ENCODE measurements at regions not wholly inside any gene's neighbourhood (a gene's known extent, or its start where the extent isn't known, plus 50 kb on each side); places are given as distances from the start of the nearest gene placed in this dataset.
"Not testable (repeated sequence)": the region's sequence is repeated elsewhere in the genome, so short reads cannot be mapped to it uniquely, and the experiment has no call there.

DNA sequence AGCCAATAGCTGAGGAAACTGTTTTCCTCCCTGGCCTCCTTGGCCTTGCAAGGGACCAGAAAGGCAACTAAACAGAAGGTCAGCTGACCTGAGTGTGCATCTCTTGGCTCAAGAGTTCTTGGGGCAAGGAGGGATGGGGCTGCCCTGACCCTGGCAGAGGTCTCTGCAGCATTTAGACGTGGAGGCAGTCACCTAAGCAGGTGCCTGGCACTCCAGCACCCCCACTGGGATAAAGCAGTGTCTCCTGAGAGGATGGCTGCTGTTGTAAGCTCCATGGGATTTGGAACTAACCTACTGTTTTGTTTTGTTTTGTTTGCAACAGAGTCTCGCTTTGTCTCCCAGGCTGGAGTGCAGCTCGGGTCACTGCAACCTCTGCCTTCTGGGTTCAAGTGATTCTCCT lies 185.2 kb downstream of the TBC1D2B start:
- WGBS, result 81% methylated on average over 3 of the region's 3 CpGs
- H3K4me1 ChIP-seq (ENCODE audit: insufficient read depth, low read length), result no peaks in the 10 kb centered on the region
- no peaks in the 10 kb centered on the region for H3K9me3 ChIP-seq (ENCODE audit: insufficient read depth, low read depth, low read length)
- H3K9ac ChIP-seq (ENCODE audit: low read depth, low read length), result no peak overlapping the region
- H3K27ac ChIP-seq (ENCODE audit: low read depth, low read length), result no peak overlapping the region
- H3K27me3 ChIP-seq (ENCODE audit: insufficient read depth, low read length), result no peaks in the 10 kb centered on the region
- no peak overlapping the region for H3K4me3 ChIP-seq (ENCODE audit: low read length)
- no peaks in the 10 kb centered on the region for H3K36me3 ChIP-seq (ENCODE audit: insufficient read depth, low read length)

DNA sequence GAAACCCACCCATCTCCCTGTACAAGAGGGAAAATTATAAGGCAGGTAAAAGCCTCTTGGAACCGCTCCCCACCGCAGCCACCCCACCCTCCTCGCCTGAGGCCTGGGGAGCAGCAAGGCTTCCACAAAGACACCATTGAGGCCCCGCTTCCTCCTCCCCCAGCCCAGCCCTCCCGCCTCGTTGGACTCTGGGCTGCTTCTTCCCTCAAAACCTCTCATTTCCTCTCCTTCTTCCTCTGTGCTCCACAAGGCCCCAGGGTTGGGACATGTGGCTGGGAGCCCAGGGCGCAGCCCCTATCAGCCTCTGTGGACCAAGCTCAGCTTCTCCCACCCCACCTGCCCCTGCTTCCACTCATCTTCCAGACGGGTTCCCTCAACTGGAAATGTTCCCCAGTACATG lies 185.6 kb downstream of the TBC1D2B start:
- H3K27ac ChIP-seq (ENCODE audit: low read depth, low read length); H3K9me3 ChIP-seq (ENCODE audit: insufficient read depth, low read depth, low read length); H3K4me3 ChIP-seq (ENCODE audit: low read length); H3K36me3 ChIP-seq (ENCODE audit: insufficient read depth, low read length); H3K4me1 ChIP-seq (ENCODE audit: insufficient read depth, low read length); H3K27me3 ChIP-seq (ENCODE audit: insufficient read depth, low read length); H3K9ac ChIP-seq (ENCODE audit: low read depth, low read length): not testable (repeated sequence)
- WGBS, result 86% methylated on average over 6 of the region's 8 CpGs

- not testable (repeated sequence) for H3K4me3 ChIP-seq (ENCODE audit: low read length); H3K27me3 ChIP-seq (ENCODE audit: insufficient read depth, low read length); H3K9me3 ChIP-seq (ENCODE audit: insufficient read depth, low read depth, low read length); H3K27ac ChIP-seq (ENCODE audit: low read depth, low read length); H3K36me3 ChIP-seq (ENCODE audit: insufficient read depth, low read length); H3K9ac ChIP-seq (ENCODE audit: low read depth, low read length); H3K4me1 ChIP-seq (ENCODE audit: insufficient read depth, low read length)
- 72% methylated on average over 13 of the region's 20 CpGs for WGBS
Measured at GRCh38 chr15:77890911-77891801, 186.4 kb downstream of the TBC1D2B start.

DNA sequence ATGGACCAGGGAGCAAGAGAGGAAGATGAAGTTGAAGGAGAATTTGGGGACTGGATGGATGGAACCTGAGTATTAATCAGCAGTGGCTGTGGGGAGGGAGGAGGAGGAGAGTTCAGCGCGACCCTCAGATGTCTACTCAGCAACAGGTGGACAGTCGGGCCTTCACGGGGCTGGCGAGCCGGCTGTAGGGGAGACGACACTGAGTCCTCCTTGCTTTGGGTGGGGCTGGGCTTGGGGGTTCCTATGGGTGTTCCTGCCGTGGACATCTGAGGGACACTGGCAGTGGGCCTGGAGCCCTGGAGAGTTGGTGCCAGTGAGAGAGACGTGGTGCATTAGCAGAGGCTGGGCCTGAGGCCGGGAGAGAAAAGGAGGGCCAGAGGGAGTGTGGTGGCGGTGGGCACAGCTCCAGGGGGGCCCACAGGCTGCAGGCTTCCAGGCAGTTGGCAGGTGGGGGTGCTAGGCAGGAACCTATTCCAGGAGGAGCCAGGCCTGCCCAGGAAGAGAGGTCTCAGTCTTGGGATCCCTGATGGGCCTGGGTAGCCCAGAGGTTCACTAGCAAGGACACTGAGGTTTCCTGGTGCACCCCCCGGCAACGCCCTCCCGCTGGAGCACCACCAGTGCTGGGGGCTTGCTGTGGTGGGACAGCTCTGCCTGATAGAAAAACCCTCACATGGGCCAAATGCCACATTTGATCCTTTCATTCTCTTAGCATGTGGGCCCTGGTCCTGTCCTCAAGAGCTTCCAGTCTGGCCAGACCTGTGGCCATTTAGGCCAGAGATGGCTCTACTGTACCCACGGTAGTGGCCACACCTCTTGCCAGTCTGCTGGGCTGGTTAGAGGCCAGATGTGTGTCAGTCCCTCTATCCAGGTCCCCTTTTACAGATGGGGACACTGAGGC lies 187.4 kb downstream of the TBC1D2B start:
- H3K27ac ChIP-seq (ENCODE audit: low read depth, low read length); H3K4me1 ChIP-seq (ENCODE audit: insufficient read depth, low read length); H3K4me3 ChIP-seq (ENCODE audit: low read length); H3K36me3 ChIP-seq (ENCODE audit: insufficient read depth, low read length); H3K9me3 ChIP-seq (ENCODE audit: insufficient read depth, low read depth, low read length); H3K27me3 ChIP-seq (ENCODE audit: insufficient read depth, low read length); H3K9ac ChIP-seq (ENCODE audit: low read depth, low read length): not testable (repeated sequence)
- 96% methylated on average over 15 of the region's 15 CpGs for WGBS

DNA sequence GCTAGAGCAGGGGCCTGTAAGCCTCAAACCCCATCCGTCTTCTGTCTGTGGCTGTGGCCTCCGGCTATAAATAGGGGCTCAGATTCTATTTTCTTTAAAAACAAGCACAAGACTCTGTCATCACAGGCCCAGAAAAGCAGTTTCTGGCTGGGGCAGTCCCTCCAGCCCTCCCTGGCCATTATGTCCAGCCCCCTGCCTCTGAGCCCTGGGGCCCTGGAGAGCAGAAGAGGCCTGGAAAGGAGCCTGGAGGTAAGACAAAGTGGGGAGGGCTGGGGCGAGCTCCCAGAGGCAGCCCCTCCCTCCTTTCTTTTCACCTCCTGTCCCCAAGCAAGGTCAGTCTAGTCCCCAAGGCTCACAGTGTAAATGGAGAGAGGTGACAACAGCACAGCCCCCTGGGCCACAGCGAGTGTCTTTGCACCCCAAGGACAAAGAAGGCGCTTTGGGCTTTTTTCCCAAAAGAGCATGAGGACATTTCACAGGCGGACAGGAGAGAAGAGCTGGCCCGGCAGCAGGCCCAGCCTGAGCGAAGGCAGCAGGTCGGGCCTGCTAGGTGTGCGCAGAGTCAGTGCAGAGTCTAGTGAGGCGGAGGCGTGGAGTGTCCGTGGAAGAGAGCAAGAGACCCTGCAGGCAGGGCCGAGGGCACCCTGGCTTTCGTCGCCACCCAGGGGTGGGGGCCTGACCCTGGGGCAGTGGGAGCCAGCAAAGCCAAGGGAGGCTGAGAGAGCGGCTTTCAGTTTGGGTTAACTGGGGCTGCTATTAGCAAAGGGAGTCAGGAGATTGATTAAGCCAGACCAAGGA lies 188.3 kb downstream of the TBC1D2B start:
- Histone ChIP-seq H3K36me3 (ENCODE audit: insufficient read depth, low read length) (no peaks in the 10 kb centered on the region), H3K9me3 (ENCODE audit: insufficient read depth, low read depth, low read length) (no peaks in the 10 kb centered on the region), H3K4me3 (ENCODE audit: low read length) (no peak overlapping the region), H3K27me3 (ENCODE audit: insufficient read depth, low read length) (no peaks in the 10 kb centered on the region), H3K27ac (ENCODE audit: low read depth, low read length) (no peak overlapping the region), H3K4me1 (ENCODE audit: insufficient read depth, low read length) (no peaks in the 10 kb centered on the region), H3K9ac (ENCODE audit: low read depth, low read length) (no peak overlapping the region)
- WGBS, result 90% methylated on average over 17 of the region's 17 CpGs

DNA sequence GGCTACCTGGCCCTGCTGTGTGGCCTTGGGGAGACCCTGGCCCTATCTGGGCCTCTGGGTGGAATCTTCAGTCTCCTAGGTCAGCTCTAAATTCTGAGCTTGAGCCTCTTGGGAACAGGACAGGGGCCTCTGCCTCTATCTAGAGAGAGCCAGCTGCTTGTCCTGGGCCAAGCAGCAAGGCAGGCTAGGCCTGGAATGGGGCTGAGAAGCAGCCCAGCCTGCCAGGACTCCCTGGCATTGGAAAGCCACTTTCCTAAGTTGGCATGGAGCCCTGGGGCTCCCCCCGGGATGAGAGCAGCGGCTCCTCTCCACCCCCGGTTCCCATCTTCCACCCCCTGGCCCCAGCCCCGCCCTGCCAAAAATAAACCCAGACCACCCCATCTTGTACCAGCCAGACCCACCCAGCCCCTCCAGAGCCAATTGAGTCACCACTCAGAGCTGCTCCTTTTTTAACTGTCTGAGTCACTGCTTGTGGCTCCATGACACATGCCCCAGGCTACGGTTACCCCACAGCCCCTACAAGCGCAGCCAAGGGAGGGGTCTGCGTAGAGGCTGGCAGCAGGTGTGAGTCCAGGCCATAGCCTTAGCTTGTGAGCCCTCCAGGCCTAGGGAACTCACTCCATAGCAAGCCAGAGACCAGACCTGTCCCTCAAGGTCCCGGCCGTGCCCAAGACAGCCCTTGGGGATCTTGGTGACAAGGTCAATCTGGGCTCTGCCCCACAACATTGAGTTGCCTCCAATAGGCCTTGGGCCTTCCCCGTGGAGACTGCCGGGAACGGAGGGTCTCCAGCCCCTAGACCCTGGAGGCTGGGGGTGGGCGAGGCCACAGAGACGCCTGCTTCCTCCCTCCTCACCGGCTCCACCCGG lies 189.7 kb downstream of the TBC1D2B start:
- not testable (repeated sequence) for H3K4me1 ChIP-seq (ENCODE audit: insufficient read depth, low read length); H3K9ac ChIP-seq (ENCODE audit: low read depth, low read length); H3K27ac ChIP-seq (ENCODE audit: low read depth, low read length); H3K4me3 ChIP-seq (ENCODE audit: low read length); H3K27me3 ChIP-seq (ENCODE audit: insufficient read depth, low read length); H3K36me3 ChIP-seq (ENCODE audit: insufficient read depth, low read length); H3K9me3 ChIP-seq (ENCODE audit: insufficient read depth, low read depth, low read length)
- WGBS, result 78% methylated on average over 8 of the region's 16 CpGs

- H3K36me3 ChIP-seq (ENCODE audit: insufficient read depth, low read length), result no peaks in the 10 kb centered on the region
- no peaks in the 10 kb centered on the region for H3K9me3 ChIP-seq (ENCODE audit: insufficient read depth, low read depth, low read length)
- no peak overlapping the region for H3K4me3 ChIP-seq (ENCODE audit: low read length)
- no peak overlapping the region for H3K27ac ChIP-seq (ENCODE audit: low read depth, low read length)
- H3K4me1 ChIP-seq (ENCODE audit: insufficient read depth, low read length), result no peaks in the 10 kb centered on the region
- WGBS, result 93% methylated on average over 11 of the region's 11 CpGs
- no peaks in the 10 kb centered on the region for H3K27me3 ChIP-seq (ENCODE audit: insufficient read depth, low read length)
- H3K9ac ChIP-seq (ENCODE audit: low read depth, low read length), result no peak overlapping the region
Measured at GRCh38 chr15:77886805-77887448, 190.6 kb downstream of the TBC1D2B start.

DNA sequence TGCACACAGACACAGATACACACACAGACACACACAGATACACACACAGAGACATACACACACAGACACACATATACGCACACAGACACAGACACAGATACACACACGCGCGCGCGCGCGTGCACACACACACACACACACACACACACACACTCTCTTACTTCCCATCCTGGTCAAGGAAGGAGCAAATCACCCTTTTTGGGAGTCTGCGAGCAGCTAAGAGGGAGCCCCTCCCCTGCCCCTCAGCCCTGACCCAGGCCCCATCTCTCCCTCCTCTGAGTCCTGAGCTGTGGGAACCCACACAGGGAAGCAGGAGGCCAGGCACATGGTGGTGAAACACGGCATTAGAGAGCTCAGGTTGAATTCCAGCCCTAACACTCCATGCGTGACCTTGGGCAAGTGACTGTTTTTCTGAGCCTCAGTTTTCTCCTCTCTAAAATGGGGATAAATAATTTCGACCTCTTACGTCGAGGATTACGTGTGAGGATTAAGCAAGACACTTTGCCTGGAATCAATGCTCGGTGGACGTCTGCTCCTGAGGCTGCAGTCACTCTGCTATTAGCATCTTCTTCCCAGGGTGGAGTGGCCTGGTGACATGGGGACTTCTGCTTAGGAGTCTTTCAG lies 191.5 kb downstream of the TBC1D2B start:
- WGBS, result 93% methylated on average over 16 of the region's 17 CpGs
- not testable (repeated sequence) for H3K4me1 ChIP-seq (ENCODE audit: insufficient read depth, low read length); H3K9me3 ChIP-seq (ENCODE audit: insufficient read depth, low read depth, low read length); H3K27ac ChIP-seq (ENCODE audit: low read depth, low read length); H3K9ac ChIP-seq (ENCODE audit: low read depth, low read length); H3K36me3 ChIP-seq (ENCODE audit: insufficient read depth, low read length); H3K27me3 ChIP-seq (ENCODE audit: insufficient read depth, low read length); H3K4me3 ChIP-seq (ENCODE audit: low read length)

DNA sequence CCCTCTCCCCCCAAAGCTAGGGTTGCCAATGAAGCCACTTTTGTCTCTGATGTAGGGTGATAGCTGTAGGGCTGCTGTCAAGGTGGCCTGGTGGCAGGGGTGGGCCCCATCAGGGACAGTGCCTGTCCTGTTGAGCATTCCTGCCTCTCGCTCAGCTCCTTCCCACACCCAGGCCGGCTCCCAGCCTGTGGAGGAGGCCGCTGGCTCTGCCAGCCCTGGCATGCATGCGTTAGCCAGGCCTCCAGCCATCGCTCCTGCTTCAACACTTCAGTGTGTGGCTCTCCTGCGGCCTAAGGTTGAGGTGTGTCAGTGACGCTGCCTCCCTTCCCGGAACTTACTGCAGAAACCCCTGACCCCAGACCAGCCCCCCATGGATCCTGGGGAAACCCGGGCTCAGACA lies 194.5 kb downstream of the TBC1D2B start:
- WGBS, result no CpG with 5 or more reads among the region's 9 CpGs
- H3K4me1 ChIP-seq (ENCODE audit: insufficient read depth, low read length); H3K36me3 ChIP-seq (ENCODE audit: insufficient read depth, low read length); H3K9me3 ChIP-seq (ENCODE audit: insufficient read depth, low read depth, low read length); H3K27me3 ChIP-seq (ENCODE audit: insufficient read depth, low read length); H3K4me3 ChIP-seq (ENCODE audit: low read length); H3K9ac ChIP-seq (ENCODE audit: low read depth, low read length); H3K27ac ChIP-seq (ENCODE audit: low read depth, low read length): not testable (repeated sequence)

- WGBS, result 92% methylated on average over 5 of the region's 5 CpGs
- Histone ChIP-seq H3K36me3 (ENCODE audit: insufficient read depth, low read length) (no peaks in the 10 kb centered on the region), H3K27ac (ENCODE audit: low read depth, low read length) (no peak overlapping the region), H3K27me3 (ENCODE audit: insufficient read depth, low read length) (no peaks in the 10 kb centered on the region), H3K9me3 (ENCODE audit: insufficient read depth, low read depth, low read length) (no peaks in the 10 kb centered on the region), H3K4me3 (ENCODE audit: low read length) (no peak overlapping the region), H3K9ac (ENCODE audit: low read depth, low read length) (no peak overlapping the region), H3K4me1 (ENCODE audit: insufficient read depth, low read length) (no peaks in the 10 kb centered on the region)
Measured at GRCh38 chr15:77881950-77882349, 195.6 kb downstream of the TBC1D2B start.
